BJ (cell line): ENCODE measurements at regions not wholly inside any gene's neighbourhood (a gene's known extent, or its start where the extent isn't known, plus 50 kb on each side); places are given as distances from the start of the nearest gene placed in this dataset.

Experiments used
- CTCF ChIA-PET: fragments of 350-600 bp; formaldehyde crosslinking; extraction: SDS; loops from one replicate; lab custom pipeline; 2021; ENCODE audit warnings: antibody characterized with exemption, inconsistent platforms; lab: Yijun Ruan, JAX
- POLR2A ChIA-PET: fragments of 300-600 bp; sonication (Branson Sonifier 250); formaldehyde crosslinking; extraction: SDS; loops from one replicate; lab custom pipeline; 2021; ENCODE audit warnings: antibody characterized with exemption; lab: Charles Lee
- DNase-seq: peaks from one replicate; pipeline ENCODE4 v3.0.0-alpha.2; 2011; ENCODE audit warnings: low read depth
- H3K27me3 ChIP-seq: 2 replicates; pipeline ENCODE4 v1.6.0; 2011; ENCODE audit warnings: low read length; ENCODE audit not compliant: control insufficient read depth, insufficient read depth
- H3K36me3 ChIP-seq: 2 replicates; pipeline ENCODE4 v1.5.1; 2011; ENCODE audit warnings: low read length; ENCODE audit not compliant: control insufficient read depth, insufficient read depth
- H3K4me3 ChIP-seq: 2 replicates; pipeline ENCODE4 v1.5.1; 2011; ENCODE audit warnings: low read depth, mild to moderate bottlenecking, control low read depth, low read length
- TF ChIP-seq, protein P1 (sequence below): IDR thresholded peaks from 2 replicates; pipeline ENCODE4 v1.5.1; 2011; ENCODE audit warnings: low read depth, mild to moderate bottlenecking, control low read depth, inconsistent platforms, low read length, moderate library complexity; ENCODE audit not compliant: insufficient read depth

DNA sequence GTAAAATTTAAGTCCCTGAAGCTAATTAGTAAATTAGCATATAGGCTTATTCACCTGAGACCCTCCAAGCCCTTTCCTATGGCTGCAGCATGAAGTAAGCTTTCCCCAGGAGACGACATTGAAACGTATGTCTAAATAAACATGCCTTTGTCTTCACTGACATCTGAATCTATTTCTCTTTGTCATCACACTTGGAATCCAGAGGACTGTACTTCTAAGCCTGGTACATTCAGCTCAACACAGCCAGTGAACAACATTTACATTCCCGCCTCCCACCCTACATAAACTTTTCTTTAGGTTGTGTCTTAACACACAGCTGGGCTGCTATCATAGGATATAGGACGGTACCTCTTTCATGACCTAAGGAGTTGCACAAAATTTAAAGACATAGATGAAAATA, 414.4 kb downstream of the SFMBT2 start:
- POLR2A ChIA-PET: interaction anchor here (0.7 kb wide), 1 partner anchor 65 kb away, joined by 11 read pairs; no protein-coding TSS in a partner anchor
- CTCF ChIA-PET: interaction anchor here (0.6 to 1.0 kb wide), 2 partner anchors 120 to 275 kb away, joined by 3 read pairs; no protein-coding TSS in a partner anchor

DNA sequence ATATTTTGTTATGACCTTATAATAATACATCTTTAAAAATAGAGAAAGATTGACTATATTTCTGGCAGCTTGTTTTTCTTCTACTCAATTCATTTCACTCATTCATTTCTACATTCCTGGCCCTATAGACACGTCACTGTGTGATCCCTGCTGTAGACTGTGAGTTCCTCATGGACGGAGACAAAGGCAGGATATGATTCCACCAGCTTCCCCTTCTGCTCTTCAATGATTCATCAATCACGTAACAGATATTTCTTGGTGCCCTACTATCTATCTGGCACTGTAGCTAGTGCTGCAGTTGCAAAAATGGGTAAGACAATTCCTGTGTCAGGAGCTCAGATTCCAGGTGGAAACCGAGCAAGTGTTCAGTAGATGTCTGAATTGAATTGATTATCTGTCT, 415.0 kb downstream of the SFMBT2 start:
- DNase-seq: no peak
- Histone ChIP-seq H3K27me3 (no peaks in the 10 kb centered on the region), H3K36me3 (no peaks in the 10 kb centered on the region), H3K4me3 (no peak overlapping the region)
- ChIA-PET CTCF (interaction anchor here (0.6 to 1.0 kb wide), 3 partner anchors 120 to 970 kb away, joined by 3 read pairs; no protein-coding TSS in a partner anchor), POLR2A (interaction anchor here (0.7 kb wide), 1 partner anchor 64 kb away, joined by 11 read pairs; no protein-coding TSS in a partner anchor)
- TF ChIP-seq, protein P1, sequence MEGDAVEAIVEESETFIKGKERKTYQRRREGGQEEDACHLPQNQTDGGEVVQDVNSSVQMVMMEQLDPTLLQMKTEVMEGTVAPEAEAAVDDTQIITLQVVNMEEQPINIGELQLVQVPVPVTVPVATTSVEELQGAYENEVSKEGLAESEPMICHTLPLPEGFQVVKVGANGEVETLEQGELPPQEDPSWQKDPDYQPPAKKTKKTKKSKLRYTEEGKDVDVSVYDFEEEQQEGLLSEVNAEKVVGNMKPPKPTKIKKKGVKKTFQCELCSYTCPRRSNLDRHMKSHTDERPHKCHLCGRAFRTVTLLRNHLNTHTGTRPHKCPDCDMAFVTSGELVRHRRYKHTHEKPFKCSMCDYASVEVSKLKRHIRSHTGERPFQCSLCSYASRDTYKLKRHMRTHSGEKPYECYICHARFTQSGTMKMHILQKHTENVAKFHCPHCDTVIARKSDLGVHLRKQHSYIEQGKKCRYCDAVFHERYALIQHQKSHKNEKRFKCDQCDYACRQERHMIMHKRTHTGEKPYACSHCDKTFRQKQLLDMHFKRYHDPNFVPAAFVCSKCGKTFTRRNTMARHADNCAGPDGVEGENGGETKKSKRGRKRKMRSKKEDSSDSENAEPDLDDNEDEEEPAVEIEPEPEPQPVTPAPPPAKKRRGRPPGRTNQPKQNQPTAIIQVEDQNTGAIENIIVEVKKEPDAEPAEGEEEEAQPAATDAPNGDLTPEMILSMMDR: no peak

More for the DNA sequence above, 414.4 kb downstream of the SFMBT2 start:
- no peak overlapping the region for H3K4me3 ChIP-seq
- no peaks in the 10 kb centered on the region for H3K27me3 ChIP-seq
- no peaks in the 10 kb centered on the region for H3K36me3 ChIP-seq
- TF ChIP-seq, protein P1: no peak
- no peak for DNase-seq

DNA sequence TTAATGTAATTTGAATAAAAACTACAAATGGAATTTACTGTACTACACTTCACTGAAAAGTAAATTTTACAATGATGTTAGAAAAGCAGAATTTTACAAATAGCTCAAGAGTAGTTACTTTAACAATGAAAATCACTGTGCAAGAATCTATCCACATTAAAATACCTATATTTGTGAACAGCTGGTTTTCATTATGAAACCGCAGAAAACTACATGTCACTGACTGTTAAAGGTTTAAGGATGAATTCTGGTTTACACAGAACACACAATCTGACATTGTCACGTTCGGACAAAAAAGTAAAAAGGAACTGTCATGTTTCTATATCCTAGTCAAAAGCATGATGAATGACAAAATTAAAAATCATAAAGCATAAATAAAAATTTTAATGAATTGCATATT, 415.3 kb upstream of the PRKCQ start:
- peak; percentile 21 for DNase-seq
- TF ChIP-seq, protein P1: no peak
- no peaks in the 10 kb centered on the region for H3K27me3 ChIP-seq
- H3K36me3 ChIP-seq: no peaks in the 10 kb centered on the region
- POLR2A ChIA-PET: no interaction called here
- no peak overlapping the region for H3K4me3 ChIP-seq
- CTCF ChIA-PET: interaction anchor here (0.6 to 1.0 kb wide), 3 partner anchors 274 to 969 kb away, joined by 3 read pairs; no protein-coding TSS in a partner anchor

DNA sequence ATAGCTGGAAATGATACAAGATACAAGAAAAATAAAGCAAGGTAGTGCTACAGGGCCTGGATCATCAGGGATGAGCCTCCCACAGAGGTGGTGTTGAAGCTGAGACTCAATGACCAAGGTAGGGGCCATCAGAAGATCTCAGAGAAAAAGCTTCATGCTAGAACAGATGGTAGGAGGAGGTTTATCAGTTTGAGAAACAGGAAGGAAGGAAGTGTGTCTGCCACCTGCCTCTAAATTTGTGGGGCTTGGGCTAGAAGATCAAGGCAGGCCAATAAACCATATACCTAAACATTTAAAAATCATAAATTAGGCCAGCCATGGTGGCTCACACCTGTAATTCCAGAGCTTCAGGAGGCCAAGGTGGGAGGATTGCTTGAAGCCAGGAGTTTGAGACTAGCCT, 410.8 kb upstream of the PRKCQ start:
- DNase-seq: no peak
- ChIA-PET POLR2A (no interaction called here), CTCF (no interaction called here)
- Histone ChIP-seq H3K27me3 (no peaks in the 10 kb centered on the region), H3K36me3 (no peaks in the 10 kb centered on the region), H3K4me3 (no peak overlapping the region)
- TF ChIP-seq, protein P1: no peak

DNA sequence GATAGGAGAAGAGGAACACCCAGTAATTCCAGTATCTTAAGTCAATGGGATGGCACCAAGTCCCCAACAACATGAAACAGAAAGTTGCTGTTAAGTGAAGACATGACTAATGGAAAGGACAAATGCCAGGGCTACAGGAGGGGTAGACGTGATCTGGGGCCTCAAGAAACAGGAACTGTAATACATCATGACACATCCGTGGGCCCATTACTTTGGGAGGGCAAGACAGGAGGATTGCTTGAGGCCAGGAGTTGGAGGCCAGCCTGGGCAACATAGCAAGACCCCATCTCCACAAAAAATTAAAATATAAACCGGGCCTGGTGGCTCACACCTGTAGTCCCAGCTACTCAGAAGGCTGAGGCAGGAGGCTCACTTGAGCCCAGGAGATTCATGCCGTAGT, 408.6 kb upstream of the PRKCQ start:
- Histone ChIP-seq H3K36me3 (no peaks in the 10 kb centered on the region), H3K4me3 (no peak overlapping the region), H3K27me3 (no peaks in the 10 kb centered on the region)
- CTCF ChIA-PET: no interaction called here
- POLR2A ChIA-PET: no interaction called here
- TF ChIP-seq, protein P1: no peak
- no peak for DNase-seq
